ENCODE measurements at regions not wholly inside any gene's neighbourhood (a gene's known extent, or its start where the extent isn't known, plus 50 kb on each side); places are given as distances from the start of the nearest gene placed in this dataset.

GRCh38 chr5:10118150-10118549 is 131.5 kb downstream of the ATPSCKMT start:
- no peak overlapping the region for H3K4me2 ChIP-seq
- no peak overlapping the region for H3K4me3 ChIP-seq
- no peak for ATAC-seq
- no peak for DNase-seq (ENCODE audit: low read depth in 1 of 2, low spot score in 1 of 2)
- FAIRE-seq, result no peak
- no peaks in the 10 kb centered on the region for H3K9me3 ChIP-seq
- no peaks in the 10 kb centered on the region for H3K4me1 ChIP-seq
- ChIA-PET CTCF (no interaction called here), POLR2A (no interaction called here)
- no peak for TF ChIP-seq SREBF2 (IDR thresholded peaks at IDR 0.05)
- H3K27ac ChIP-seq, result no peak overlapping the region

GRCh38 chr5:10116594-10116993 is 133.1 kb downstream of the ATPSCKMT start:
- no peak for TF ChIP-seq FOSB (CRISPR knock-in tag; IDR thresholded peaks at IDR 0.05)
- TF ChIP-seq JUNB (IDR thresholded peaks at IDR 0.05), result no peak
- no peak for TF ChIP-seq EHMT2 (IDR thresholded peaks at IDR 0.05; ENCODE audit: low read depth)
- TF ChIP-seq NPAS2 (CRISPR knock-in tag; IDR thresholded peaks at IDR 0.05; ENCODE audit: borderline replicate concordance), result no peak
- no peak for TF ChIP-seq EP300 (IDR thresholded peaks at IDR 0.05)
- TF ChIP-seq, protein P1, sequence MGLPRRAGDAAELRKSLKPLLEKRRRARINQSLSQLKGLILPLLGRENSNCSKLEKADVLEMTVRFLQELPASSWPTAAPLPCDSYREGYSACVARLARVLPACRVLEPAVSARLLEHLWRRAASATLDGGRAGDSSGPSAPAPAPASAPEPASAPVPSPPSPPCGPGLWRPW (IDR thresholded peaks at IDR 0.05), result no peak
- TF ChIP-seq, protein P2, sequence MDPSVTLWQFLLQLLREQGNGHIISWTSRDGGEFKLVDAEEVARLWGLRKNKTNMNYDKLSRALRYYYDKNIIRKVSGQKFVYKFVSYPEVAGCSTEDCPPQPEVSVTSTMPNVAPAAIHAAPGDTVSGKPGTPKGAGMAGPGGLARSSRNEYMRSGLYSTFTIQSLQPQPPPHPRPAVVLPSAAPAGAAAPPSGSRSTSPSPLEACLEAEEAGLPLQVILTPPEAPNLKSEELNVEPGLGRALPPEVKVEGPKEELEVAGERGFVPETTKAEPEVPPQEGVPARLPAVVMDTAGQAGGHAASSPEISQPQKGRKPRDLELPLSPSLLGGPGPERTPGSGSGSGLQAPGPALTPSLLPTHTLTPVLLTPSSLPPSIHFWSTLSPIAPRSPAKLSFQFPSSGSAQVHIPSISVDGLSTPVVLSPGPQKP (IDR thresholded peaks at IDR 0.05; ENCODE audit: low read depth, low read length), result no peak
- no peak for TF ChIP-seq HMGXB4 (CRISPR knock-in tag; IDR thresholded peaks at IDR 0.05; ENCODE audit: borderline replicate concordance)
- TF ChIP-seq EHF (CRISPR knock-in tag; IDR thresholded peaks at IDR 0.05), result no peak
- TF ChIP-seq BCL3 (IDR thresholded peaks at IDR 0.05), result no peak
- ChIA-PET CTCF (no interaction called here), POLR2A (no interaction called here)
- no peak for FAIRE-seq
- no peak for ATAC-seq
- no peak for DNase-seq (ENCODE audit: low read depth in 1 of 2, low spot score in 1 of 2)
- H3K9me3 ChIP-seq, result no peaks in the 10 kb centered on the region
- no peak overlapping the region for H3K4me2 ChIP-seq
- H3K4me1 ChIP-seq, result no peaks in the 10 kb centered on the region
- H3K27ac ChIP-seq, result no peak overlapping the region
- H3K4me3 ChIP-seq, result no peak overlapping the region

DNA sequence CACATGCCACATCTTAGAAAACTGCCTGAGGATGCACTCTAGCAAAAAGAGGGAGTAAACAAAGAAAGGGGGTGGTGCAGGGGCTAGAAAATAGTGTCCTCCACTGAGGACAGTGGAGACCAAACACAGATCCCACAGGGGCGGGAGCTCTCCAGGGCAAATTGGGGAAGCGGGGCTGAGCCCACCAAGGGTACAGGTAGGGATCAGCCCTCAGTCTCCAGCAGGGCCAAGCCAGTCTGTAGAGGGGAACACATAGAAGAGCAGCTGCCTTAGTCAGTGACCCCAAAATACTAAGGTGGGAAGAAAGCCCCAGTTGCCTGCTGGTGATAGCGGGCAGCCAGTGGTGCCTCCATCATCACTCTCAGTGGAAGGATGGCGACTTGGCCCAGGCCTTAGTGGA is 134.0 kb downstream of the ATPSCKMT start:
- TF ChIP-seq JUNB (IDR thresholded peaks at IDR 0.05) (no peak), ESRRA (IDR thresholded peaks at IDR 0.05; ENCODE audit: borderline replicate concordance, low read length) (no peak), FOSB (CRISPR knock-in tag; IDR thresholded peaks at IDR 0.05) (no peak), ZFP36 (IDR thresholded peaks at IDR 0.05; ENCODE audit: borderline replicate concordance, partially characterized antibody) (no peak), FOSL2 (IDR thresholded peaks at IDR 0.05) (no peak), FOSL2 (CRISPR knock-in tag; IDR thresholded peaks at IDR 0.05) (no peak), USF2 (IDR thresholded peaks at IDR 0.05) (no peak)
- H3K4me3 ChIP-seq, result no peak overlapping the region

More for the DNA sequence above, 134.0 kb downstream of the ATPSCKMT start:
- H3K27ac ChIP-seq, result no peak overlapping the region
- POLR2A ChIA-PET, result no interaction called here
- H3K4me1 ChIP-seq, result no peaks in the 10 kb centered on the region
- H3K4me2 ChIP-seq, result no peak overlapping the region
- no peaks in the 10 kb centered on the region for H3K9me3 ChIP-seq
- no peak for FAIRE-seq
- DNase-seq (ENCODE audit: low read depth in 1 of 2, low spot score in 1 of 2), result no peak
- 10% methylated on average over 4 of the region's 4 CpGs for WGBS (ENCODE audit: missing lambda C conversion rate)
- CTCF ChIA-PET, result interaction anchor here (1.3 kb wide), 1 partner anchor 31 kb away, joined by 4 read pairs; no protein-coding TSS in a partner anchor
- ATAC-seq, result no peak
